ENCODE measurements at regions not wholly inside any gene's neighbourhood (a gene's known extent, or its start where the extent isn't known, plus 50 kb on each side); places are given as distances from the start of the nearest gene placed in this dataset.

- no peak for TF ChIP-seq CTCF (IDR thresholded peaks at IDR 0.05 in 8 of 11, conservative IDR thresholded peaks at IDR 0.05 in 3 of 11)
- no peak for TF ChIP-seq POLR2A (IDR thresholded peaks at IDR 0.05)
- no peak for TF ChIP-seq POLR2AphosphoS5 (IDR thresholded peaks at IDR 0.05)
These were observed 115.0 kb upstream of the ADRA1B start for GRCh38 chr5:159801303-159801702.
